Activated CD4-positive, alpha-beta T cell treated with anti-CD3 and anti-CD28 coated beads for 24 hours (primary cell): ENCODE measurements at regions not wholly inside any gene's neighbourhood (a gene's known extent, or its start where the extent isn't known, plus 50 kb on each side); places are given as distances from the start of the nearest gene placed in this dataset.
A peak's percentile ranks its signal among the peaks of the same experiment; 100 is the strongest.
"Not testable (repeated sequence)": the region's sequence is repeated elsewhere in the genome, so short reads cannot be mapped to it uniquely, and the experiment has no call there.

Experiments
- DNase-seq, 2 donors: peaks; one replicate each; pipeline ENCODE4 v3.0.0-alpha.2; 2020; ENCODE audit warnings: low read depth in 2 of 2

- no peak for DNase-seq
Measured at GRCh38 chrX:78603908-78604307, 55.2 kb downstream of the RTL3 start.

GRCh38 chrX:78595901-78596502, 63.1 kb downstream of the RTL3 start:
- DNase-seq, result no peak

GRCh38 chrX:78593701-78594100, 65.4 kb downstream of the RTL3 start:
- DNase-seq, result no peak

GRCh38 chrX:78592030-78592429, 67.1 kb downstream of the RTL3 start:
- DNase-seq, result no peak

- DNase-seq, result no peak
Measured at GRCh38 chrX:78574306-78574705, 84.8 kb downstream of the RTL3 start.

GRCh38 chrX:78573630-78574029, 85.5 kb downstream of the RTL3 start:
- DNase-seq, result no peak

GRCh38 chrX:78571849-78572248, 87.3 kb downstream of the RTL3 start:
- DNase-seq, result no peak

GRCh38 chrX:78555401-78555980, 103.6 kb downstream of the RTL3 start:
- DNase-seq, result no peak

- DNase-seq, result not testable (repeated sequence)
Measured at GRCh38 chrX:78552628-78553027, 106.5 kb downstream of the RTL3 start.

- no peak for DNase-seq
Measured at GRCh38 chrX:78548012-78548411, 111.1 kb downstream of the RTL3 start.

- DNase-seq, result no peak
Measured at GRCh38 chrX:78545233-78545632, 113.9 kb downstream of the RTL3 start.

- DNase-seq, result no peak
Measured at GRCh38 chrX:78543281-78543680, 115.8 kb downstream of the RTL3 start.

- no peak for DNase-seq
Measured at GRCh38 chrX:78540171-78540570, 119.0 kb downstream of the RTL3 start.

- DNase-seq, result no peak
Measured at GRCh38 chrX:78534221-78534620, 124.9 kb downstream of the RTL3 start.

- DNase-seq, result no peak
Measured at GRCh38 chrX:78532363-78532762, 126.8 kb downstream of the RTL3 start.

GRCh38 chrX:78527818-78528217, 131.3 kb downstream of the RTL3 start:
- no peak for DNase-seq

- DNase-seq, result no peak
Measured at GRCh38 chrX:78527263-78527662, 131.9 kb downstream of the RTL3 start.

- DNase-seq, result no peak
Measured at GRCh38 chrX:78522601-78523000, 136.5 kb downstream of the RTL3 start.

- peak in 1 of 2 donors; percentile 35 for DNase-seq
Measured at GRCh38 chrX:78517124-78517523, 142.0 kb downstream of the RTL3 start.

- peak in 1 of 2 donors; percentile 18 for DNase-seq
Measured at GRCh38 chrX:78514852-78515251, 144.3 kb downstream of the RTL3 start.

- DNase-seq, result no peak
Measured at GRCh38 chrX:78513971-78514738, 145.0 kb downstream of the RTL3 start.

GRCh38 chrX:78506248-78506647, 152.9 kb downstream of the RTL3 start:
- DNase-seq, result no peak

- no peak for DNase-seq
Measured at GRCh38 chrX:78496483-78496882, 162.6 kb downstream of the RTL3 start.
